ENCODE measurements at regions not wholly inside any gene's neighbourhood (a gene's known extent, or its start where the extent isn't known, plus 50 kb on each side); places are given as distances from the start of the nearest gene placed in this dataset.
"Not testable (repeated sequence)": the region's sequence is repeated elsewhere in the genome, so short reads cannot be mapped to it uniquely, and the experiment has no call there.

- no peaks in the 10 kb centered on the region for H3K27me3 ChIP-seq
- H3K4me1 ChIP-seq, result peaks cover 15% of the 10 kb centered on the region
- H3K9me3 ChIP-seq (replicated peaks), result peaks cover 2% of the 10 kb centered on the region; the same call in 1 of the 2 replicates
- no peak overlapping the region for H3K27ac ChIP-seq
- DNase-seq, result no peak
- no peaks in the 10 kb centered on the region for H3K36me3 ChIP-seq
- H3K4me3 ChIP-seq, result no peak overlapping the region
Measured at GRCh38 chr1:232140419-232141166, 489.3 kb downstream of the SIPA1L2 start.

- Histone ChIP-seq H3K36me3 (no peaks in the 10 kb centered on the region), H3K27ac (no peak overlapping the region), H3K27me3 (no peaks in the 10 kb centered on the region), H3K4me1 (peaks cover 15% of the 10 kb centered on the region), H3K9me3 (replicated peaks) (peaks cover 2% of the 10 kb centered on the region; the same call in 1 of the 2 replicates), H3K4me3 (no peak overlapping the region)
- no peak for DNase-seq
Measured at GRCh38 chr1:232139444-232139843, 490.5 kb downstream of the SIPA1L2 start.

- Histone ChIP-seq H3K9me3 (replicated peaks) (peaks cover 2% of the 10 kb centered on the region; the same call in 1 of the 2 replicates), H3K27me3 (no peaks in the 10 kb centered on the region), H3K36me3 (no peaks in the 10 kb centered on the region), H3K4me1 (peaks cover 8% of the 10 kb centered on the region), H3K4me3 (no peak overlapping the region), H3K27ac (no peak overlapping the region)
- no peak for DNase-seq
Measured at GRCh38 chr1:232138044-232138443, 491.9 kb downstream of the SIPA1L2 start.

- no peak for DNase-seq
- H3K9me3 ChIP-seq (replicated peaks), result peaks cover 2% of the 10 kb centered on the region; the same call in 1 of the 2 replicates
- no peak overlapping the region for H3K27ac ChIP-seq
- H3K4me3 ChIP-seq, result no peak overlapping the region
- H3K4me1 ChIP-seq, result no peaks in the 10 kb centered on the region
- no peaks in the 10 kb centered on the region for H3K36me3 ChIP-seq
- no peaks in the 10 kb centered on the region for H3K27me3 ChIP-seq
Measured at GRCh38 chr1:232137066-232137465, 492.9 kb downstream of the SIPA1L2 start.

GRCh38 chr1:232136136-232136535 is 493.8 kb downstream of the SIPA1L2 start:
- no peak for DNase-seq
- no peak overlapping the region for H3K27ac ChIP-seq

GRCh38 chr1:232134365-232134764 is 495.6 kb downstream of the SIPA1L2 start:
- no peak overlapping the region for H3K27ac ChIP-seq
- H3K9me3 ChIP-seq (replicated peaks), result peaks cover 6% of the 10 kb centered on the region; the same call in 1 of the 2 replicates
- no peaks in the 10 kb centered on the region for H3K36me3 ChIP-seq
- H3K4me3 ChIP-seq, result no peak overlapping the region
- 0 out of 2 replicates have a peak, but pooled peaks cover 3% of the 10 kb centered on the region for H3K4me1 ChIP-seq
- DNase-seq, result no peak
- no peaks in the 10 kb centered on the region for H3K27me3 ChIP-seq

More at GRCh38 chr1:232136136-232136535, 493.8 kb downstream of the SIPA1L2 start:
- no peaks in the 10 kb centered on the region for H3K36me3 ChIP-seq
- no peaks in the 10 kb centered on the region for H3K4me1 ChIP-seq
- H3K9me3 ChIP-seq (replicated peaks), result peaks cover 8% of the 10 kb centered on the region; the same call in 1 of the 2 replicates
- H3K27me3 ChIP-seq, result no peaks in the 10 kb centered on the region
- H3K4me3 ChIP-seq, result no peak overlapping the region

GRCh38 chr1:232132572-232132971 is 497.4 kb downstream of the SIPA1L2 start:
- peaks cover 6% of the 10 kb centered on the region; the same call in 1 of the 2 replicates for H3K9me3 ChIP-seq (replicated peaks)
- H3K4me3 ChIP-seq, result no peak overlapping the region
- H3K36me3 ChIP-seq, result no peaks in the 10 kb centered on the region
- DNase-seq, result no peak
- no peaks in the 10 kb centered on the region for H3K27me3 ChIP-seq
- no peak overlapping the region for H3K27ac ChIP-seq
- 0 out of 2 replicates have a peak, but pooled peaks cover 3% of the 10 kb centered on the region for H3K4me1 ChIP-seq

- Histone ChIP-seq H3K9me3 (replicated peaks) (peaks cover 6% of the 10 kb centered on the region; the same call in 1 of the 2 replicates), H3K4me1 (0 out of 2 replicates have a peak, but pooled peaks cover 3% of the 10 kb centered on the region), H3K4me3 (no peak overlapping the region), H3K27me3 (no peaks in the 10 kb centered on the region), H3K27ac (no peak overlapping the region), H3K36me3 (no peaks in the 10 kb centered on the region)
- no peak for DNase-seq
Measured at GRCh38 chr1:232131715-232132391, 498.1 kb downstream of the SIPA1L2 start.

- Histone ChIP-seq H3K36me3 (no peaks in the 10 kb centered on the region), H3K9me3 (replicated peaks) (peaks cover 6% of the 10 kb centered on the region; the same call in 1 of the 2 replicates), H3K4me1 (0 out of 2 replicates have a peak, but pooled peaks cover 3% of the 10 kb centered on the region), H3K4me3 (no peak overlapping the region), H3K27me3 (no peaks in the 10 kb centered on the region), H3K27ac (peak overlapping the region; percentile 31; the same call in 1 of the 2 replicates)
- DNase-seq, result no peak
Measured at GRCh38 chr1:232130815-232131480, 499.0 kb downstream of the SIPA1L2 start.

GRCh38 chr1:232127190-232127589 is 500.6 kb downstream of the DISC1 start:
- H3K9me3 ChIP-seq (replicated peaks), result peaks cover 6% of the 10 kb centered on the region; the same call in 1 of the 2 replicates
- no peak overlapping the region for H3K4me3 ChIP-seq
- H3K27me3 ChIP-seq, result no peaks in the 10 kb centered on the region; the same call in 1 of the 2 replicates
- H3K4me1 ChIP-seq, result 0 out of 2 replicates have a peak, but pooled peaks cover 3% of the 10 kb centered on the region
- DNase-seq, result no peak
- no peaks in the 10 kb centered on the region for H3K36me3 ChIP-seq
- H3K27ac ChIP-seq, result no peak overlapping the region

GRCh38 chr1:232123775-232124659 is 497.4 kb downstream of the DISC1 start:
- H3K4me3 ChIP-seq, result no peak overlapping the region
- no peak for DNase-seq
- no peak overlapping the region for H3K27ac ChIP-seq
- no peaks in the 10 kb centered on the region for H3K36me3 ChIP-seq
- no peaks in the 10 kb centered on the region for H3K9me3 ChIP-seq (replicated peaks)
- no peaks in the 10 kb centered on the region; the same call in 1 of the 2 replicates for H3K27me3 ChIP-seq
- no peaks in the 10 kb centered on the region for H3K4me1 ChIP-seq

- H3K9me3 ChIP-seq (replicated peaks); H3K27ac ChIP-seq; H3K36me3 ChIP-seq; H3K4me1 ChIP-seq; DNase-seq; H3K4me3 ChIP-seq; H3K27me3 ChIP-seq: not testable (repeated sequence)
Measured at GRCh38 chr1:232117903-232118302, 491.3 kb downstream of the DISC1 start.

- Histone ChIP-seq H3K27ac (no peak overlapping the region), H3K4me1 (peaks cover 10% of the 10 kb centered on the region; the same call in 1 of the 2 replicates), H3K9me3 (replicated peaks) (no peaks in the 10 kb centered on the region), H3K36me3 (no peaks in the 10 kb centered on the region), H3K4me3 (no peak overlapping the region), H3K27me3 (no peaks in the 10 kb centered on the region)
- DNase-seq, result no peak
Measured at GRCh38 chr1:232114985-232115384, 488.4 kb downstream of the DISC1 start.

GRCh38 chr1:232112076-232112475 is 485.5 kb downstream of the DISC1 start:
- Histone ChIP-seq H3K4me1 (peaks cover 10% of the 10 kb centered on the region; the same call in 1 of the 2 replicates), H3K9me3 (replicated peaks) (no peaks in the 10 kb centered on the region), H3K36me3 (no peaks in the 10 kb centered on the region), H3K27ac (no peak overlapping the region), H3K4me3 (no peak overlapping the region), H3K27me3 (peaks cover 5% of the 10 kb centered on the region; the same call in 1 of the 2 replicates)
- DNase-seq, result no peak

All from SJCRH30 (cell line).